CD4-positive, alpha-beta T cell (primary cell): ENCODE measurements at regions not wholly inside any gene's neighbourhood (a gene's known extent, or its start where the extent isn't known, plus 50 kb on each side); places are given as distances from the start of the nearest gene placed in this dataset.
"Not testable (repeated sequence)": the region's sequence is repeated elsewhere in the genome, so short reads cannot be mapped to it uniquely, and the experiment has no call there.

Experiments used
- ATAC-seq: fragments of 200-7000 bp; cut with Tn5 transposase; one replicate; pipeline ENCODE4 v1.10.0; 2022; ENCODE audit warnings: mild to moderate bottlenecking; ENCODE audit not compliant: poor library complexity
- CTCF ChIA-PET: fragments of 350-600 bp; sonication (Branson Sonifier 250); formaldehyde crosslinking; loops from one replicate; lab custom pipeline; 2021; ENCODE audit warnings: antibody characterized with exemption, inconsistent platforms; lab: Charles Lee
- POLR2A ChIA-PET: fragments of 350-600 bp; sonication (Branson Sonifier 250); formaldehyde crosslinking; loops from one replicate; lab custom pipeline; 2021; ENCODE audit warnings: antibody characterized with exemption, inconsistent platforms; lab: Charles Lee
- DNase-seq, 14 experiments: peaks; one replicate each; pipeline ENCODE4 v3.0.0-alpha.2; 2013 to 2020; ENCODE audit warnings: mixed read lengths in 2 of 14
- H3K27ac ChIP-seq, 2 donors: one replicate each; pipeline versions ENCODE4 v1.5.1 to v1.7.0; 2013; ENCODE audit warnings: low read length in 2 of 2, low read depth in 1 of 2, mild to moderate bottlenecking in 1 of 2
- H3K27me3 ChIP-seq, 2 experiments: 1 replicate in 1 of 2; 2 replicates in 1 of 2; pipeline versions ENCODE4 v1.6.1 to v1.7.0; 2013; ENCODE audit warnings: low read length in 2 of 2, control low read depth in 1 of 2, mild to moderate bottlenecking in 1 of 2, moderate library complexity in 1 of 2; ENCODE audit not compliant: insufficient read depth in 2 of 2, control insufficient read depth in 1 of 2
- H3K36me3 ChIP-seq: one replicate; pipeline ENCODE4 v1.6.1; 2013; ENCODE audit warnings: low read length, control low read depth; ENCODE audit not compliant: insufficient read depth
- H3K4me1 ChIP-seq: one replicate; pipeline ENCODE4 v1.6.1; 2013; ENCODE audit warnings: low read length, control low read depth; ENCODE audit not compliant: insufficient read depth
- H3K4me3 ChIP-seq: one replicate; pipeline ENCODE4 v1.5.1; 2013; ENCODE audit warnings: mild to moderate bottlenecking, low read length, moderate library complexity
- H3K9me3 ChIP-seq, 2 experiments: 1 replicate in 1 of 2; 2 replicates in 1 of 2; pipeline versions ENCODE4 v1.6.1 to v1.7.0; 2013; ENCODE audit warnings: low read length in 2 of 2, mild to moderate bottlenecking in 2 of 2, control low read depth in 1 of 2, moderate library complexity in 1 of 2; ENCODE audit not compliant: control insufficient read depth in 1 of 2, insufficient read depth in 1 of 2
- H3K27ac Mint-ChIP-seq: one replicate; pipeline ENCODE4 v1.8.0; 2020; ENCODE audit warnings: mixed read lengths
- H3K27me3 Mint-ChIP-seq: one replicate; pipeline ENCODE4 v1.8.0; 2021; ENCODE audit warnings: mixed read lengths
- H3K36me3 Mint-ChIP-seq: one replicate; pipeline ENCODE4 v1.8.0; 2021; ENCODE audit warnings: low read depth, mixed read lengths
- H3K4me1 Mint-ChIP-seq: one replicate; pipeline ENCODE4 v1.8.0; 2021; ENCODE audit warnings: low read depth, mixed read lengths
- H3K4me3 Mint-ChIP-seq: one replicate; pipeline ENCODE4 v1.8.0; 2020; ENCODE audit warnings: mild to moderate bottlenecking, mixed read lengths
- H3K9me3 Mint-ChIP-seq: one replicate; pipeline ENCODE4 v1.8.0; 2020; ENCODE audit warnings: mixed read lengths
- intact Hi-C, 2 experiments: fragments of 100-400 bp; cut with DNase I in 1 of 2; cut with micrococcal nuclease in 1 of 2; formaldehyde crosslinking; loops; one replicate each; pipeline versions ENCODE4 v1.15.1 to v1.9.0; 2023 to 2025; cut with DNase I, micrococcal nuclease

DNA sequence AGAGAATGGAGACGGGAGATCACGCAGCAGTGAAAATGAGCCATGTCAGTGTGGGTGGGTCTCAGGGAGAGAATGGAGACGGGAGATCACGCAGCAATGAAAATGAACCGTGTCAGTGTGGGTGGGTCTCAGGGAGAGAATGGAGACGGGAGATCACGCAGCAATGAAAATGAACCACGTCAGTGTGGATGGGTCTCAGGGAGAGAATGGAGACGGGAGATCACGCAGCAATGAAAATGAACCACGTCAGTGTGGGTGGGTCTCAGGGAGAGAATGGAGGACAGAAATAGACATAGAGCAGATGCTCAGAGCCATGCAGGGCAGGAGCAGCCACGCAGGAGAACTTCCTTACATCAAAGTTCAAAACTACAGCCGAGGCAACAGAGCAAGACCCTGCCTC is 89.8 kb upstream of the LPCAT1 start:
- POLR2A ChIA-PET: not testable (repeated sequence)

DNA sequence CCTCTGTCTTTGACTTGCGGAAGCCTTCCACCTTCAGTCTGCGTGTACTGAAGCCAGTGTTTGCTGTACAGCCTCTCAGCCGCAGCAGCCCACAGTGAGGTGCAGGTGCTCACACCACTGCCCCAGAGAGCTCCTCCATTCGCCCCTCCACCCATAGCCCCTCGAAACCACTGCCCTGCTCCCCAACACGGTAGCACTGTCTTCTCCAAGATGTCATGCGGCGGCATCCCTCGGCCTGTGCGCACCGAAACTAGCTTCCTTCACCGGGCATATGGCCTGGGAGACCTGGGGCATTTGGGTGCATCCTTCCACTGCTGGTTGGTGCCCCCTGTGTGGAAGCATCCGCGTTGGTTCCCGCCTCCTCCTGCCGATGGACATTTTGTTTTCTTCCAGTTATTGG is 86.8 kb upstream of the LPCAT1 start:
- H3K27ac ChIP-seq, H3K4me1 ChIP-seq, DNase-seq, H3K36me3 Mint-ChIP-seq, H3K27me3 Mint-ChIP-seq, H3K4me3 Mint-ChIP-seq, H3K27me3 ChIP-seq, H3K36me3 ChIP-seq, ATAC-seq, H3K27ac Mint-ChIP-seq, H3K9me3 Mint-ChIP-seq, intact Hi-C loops, H3K9me3 ChIP-seq, POLR2A ChIA-PET, CTCF ChIA-PET, H3K4me3 ChIP-seq: not testable (repeated sequence)
- peaks cover 24% of the 10 kb centered on the region for H3K4me1 Mint-ChIP-seq

More for the DNA sequence above, 89.8 kb upstream of the LPCAT1 start:
- H3K4me1 ChIP-seq, DNase-seq, H3K27me3 Mint-ChIP-seq, CTCF ChIA-PET, H3K4me1 Mint-ChIP-seq, H3K27ac ChIP-seq, H3K4me3 ChIP-seq, intact Hi-C loops, H3K9me3 Mint-ChIP-seq, H3K27ac Mint-ChIP-seq, H3K9me3 ChIP-seq, H3K4me3 Mint-ChIP-seq, H3K36me3 ChIP-seq, ATAC-seq, H3K27me3 ChIP-seq: not testable (repeated sequence)
- H3K36me3 Mint-ChIP-seq: peaks cover 35% of the 10 kb centered on the region

DNA sequence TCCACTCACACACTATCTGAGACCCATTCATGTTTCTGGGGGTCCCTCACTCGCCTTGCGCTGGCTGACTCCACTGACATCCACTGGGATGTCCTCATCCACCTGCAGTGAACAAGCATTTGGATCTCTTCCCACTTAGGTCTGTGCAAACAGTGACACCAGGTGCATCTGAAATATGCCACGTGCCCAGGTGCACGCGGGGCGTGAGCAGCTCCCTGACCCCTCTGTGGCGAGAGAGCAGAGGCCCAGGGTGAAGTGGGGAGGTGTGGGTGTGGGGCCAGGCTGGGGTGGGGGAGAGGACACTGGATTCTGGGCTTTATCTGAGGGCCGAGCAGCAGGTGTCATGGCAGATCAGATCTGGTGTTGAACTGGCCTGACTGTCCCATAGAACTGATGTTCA is 85.4 kb upstream of the LPCAT1 start:
- peak overlapping the region; percentile 58 for H3K4me3 Mint-ChIP-seq
- H3K9me3 ChIP-seq, H3K4me1 ChIP-seq, H3K36me3 ChIP-seq, H3K9me3 Mint-ChIP-seq, H3K36me3 Mint-ChIP-seq, H3K27ac ChIP-seq, H3K27me3 ChIP-seq, ATAC-seq, H3K27me3 Mint-ChIP-seq, intact Hi-C loops, H3K4me3 ChIP-seq, H3K27ac Mint-ChIP-seq, DNase-seq, POLR2A ChIA-PET, CTCF ChIA-PET: not testable (repeated sequence)
- peaks cover 24% of the 10 kb centered on the region for H3K4me1 Mint-ChIP-seq

DNA sequence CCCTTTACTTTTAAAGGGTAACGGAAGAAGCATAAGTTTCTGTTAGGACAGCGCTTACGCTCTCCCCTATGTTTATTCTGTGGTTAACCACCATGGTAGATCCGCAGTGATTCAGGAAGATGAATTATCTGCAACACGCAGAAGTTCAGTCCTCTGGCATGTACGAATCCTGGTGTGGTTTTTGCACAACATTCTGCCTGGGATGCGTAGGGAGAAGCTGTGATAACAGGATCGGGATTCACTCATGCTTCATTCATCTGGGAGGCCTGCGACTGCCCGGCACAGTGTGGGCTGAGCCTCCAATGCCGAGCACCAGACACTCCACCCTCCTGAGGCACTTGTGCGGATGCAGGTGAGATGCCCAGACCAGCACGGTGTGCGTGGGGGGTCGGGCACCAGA is 84.6 kb upstream of the LPCAT1 start:
- peak overlapping the region; percentile 20 for H3K4me3 Mint-ChIP-seq
- not testable (repeated sequence) for H3K36me3 ChIP-seq

DNA sequence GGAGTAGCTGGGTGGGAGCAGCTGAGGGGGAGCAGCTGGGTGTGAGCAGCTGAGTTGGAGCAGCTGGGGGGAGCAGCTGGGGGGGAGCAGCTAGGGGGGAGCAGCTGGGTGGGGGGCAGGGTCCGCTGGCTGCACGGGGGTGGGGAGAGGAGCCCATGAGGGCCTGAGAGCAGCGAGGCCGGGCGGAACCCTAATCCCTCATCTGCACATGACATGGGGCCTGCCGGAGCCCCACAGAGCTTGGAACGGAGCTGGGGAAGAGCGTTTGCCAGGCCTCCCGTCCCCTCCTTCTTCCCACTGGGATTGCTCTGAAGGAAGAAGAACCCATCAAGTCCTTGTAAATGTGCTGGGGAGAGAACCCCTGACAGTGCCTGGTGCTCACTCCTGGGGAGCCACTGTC is 83.2 kb upstream of the LPCAT1 start:
- intact Hi-C loops, ATAC-seq, H3K36me3 Mint-ChIP-seq, H3K27me3 ChIP-seq, H3K27ac ChIP-seq, H3K27me3 Mint-ChIP-seq, H3K4me3 ChIP-seq, H3K9me3 Mint-ChIP-seq, H3K9me3 ChIP-seq, H3K4me1 ChIP-seq, CTCF ChIA-PET, H3K4me3 Mint-ChIP-seq, H3K27ac Mint-ChIP-seq, H3K36me3 ChIP-seq, POLR2A ChIA-PET, DNase-seq: not testable (repeated sequence)
- H3K4me1 Mint-ChIP-seq: peaks cover 24% of the 10 kb centered on the region

More for the DNA sequence above, 84.6 kb upstream of the LPCAT1 start:
- DNase-seq (peak in 4 of 14 experiments; percentile 14 to 43 (median 32)), ATAC-seq (peak; percentile 73)
- H3K27ac Mint-ChIP-seq, POLR2A ChIA-PET, H3K4me1 ChIP-seq, H3K27me3 ChIP-seq, CTCF ChIA-PET, H3K4me3 ChIP-seq, intact Hi-C loops, H3K9me3 ChIP-seq, H3K36me3 Mint-ChIP-seq, H3K27me3 Mint-ChIP-seq, H3K9me3 Mint-ChIP-seq, H3K27ac ChIP-seq: not testable (repeated sequence)
- peaks cover 24% of the 10 kb centered on the region for H3K4me1 Mint-ChIP-seq

DNA sequence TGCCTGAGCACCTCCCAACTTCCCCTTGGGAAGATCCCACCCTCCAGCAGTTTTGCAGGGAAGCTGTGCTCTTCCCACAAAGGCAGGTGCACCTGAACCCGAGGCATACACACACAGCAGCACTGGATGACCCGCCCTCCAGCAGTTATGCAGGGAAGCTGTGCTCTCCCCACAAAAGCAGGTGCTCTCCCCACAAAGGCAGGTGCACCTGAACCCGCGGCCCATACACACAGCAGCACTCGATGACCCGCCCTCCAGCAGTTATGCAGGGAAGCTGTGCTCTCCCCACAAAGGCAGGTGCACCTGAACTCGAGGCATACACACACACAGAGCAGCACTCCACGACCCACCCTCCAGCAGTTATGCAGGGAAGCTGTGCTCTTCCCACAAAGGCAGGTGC is 80.2 kb upstream of the LPCAT1 start:
- H3K27me3 Mint-ChIP-seq, H3K9me3 Mint-ChIP-seq, H3K36me3 Mint-ChIP-seq, H3K4me1 ChIP-seq, POLR2A ChIA-PET, ATAC-seq, intact Hi-C loops, DNase-seq, H3K27ac ChIP-seq, H3K27ac Mint-ChIP-seq, H3K27me3 ChIP-seq, H3K4me3 ChIP-seq, H3K4me3 Mint-ChIP-seq, CTCF ChIA-PET, H3K36me3 ChIP-seq, H3K9me3 ChIP-seq: not testable (repeated sequence)
- peaks cover 18% of the 10 kb centered on the region for H3K4me1 Mint-ChIP-seq

DNA sequence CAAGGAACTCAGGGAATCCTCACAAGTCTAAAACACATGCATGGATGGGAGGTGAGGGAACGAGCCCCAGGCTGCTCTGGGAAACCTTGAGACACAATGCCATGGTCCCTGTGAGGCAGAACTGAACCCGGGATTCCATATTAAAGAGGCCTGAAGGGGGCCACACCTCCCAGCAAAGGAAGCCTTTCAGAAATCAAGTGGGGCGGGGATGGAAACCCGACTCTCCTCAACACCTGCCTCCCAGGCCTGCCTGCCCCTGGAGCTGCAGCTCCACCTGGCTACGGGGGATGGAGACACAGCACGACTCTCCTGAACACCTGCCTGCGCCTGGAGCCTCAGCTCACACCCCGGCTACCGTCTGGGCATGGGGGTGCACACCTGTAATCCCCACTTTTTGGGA is 77.8 kb upstream of the LPCAT1 start:
- H3K27me3 Mint-ChIP-seq, intact Hi-C loops, DNase-seq, H3K9me3 ChIP-seq, H3K27me3 ChIP-seq, H3K27ac Mint-ChIP-seq, H3K9me3 Mint-ChIP-seq, CTCF ChIA-PET, H3K27ac ChIP-seq, H3K4me3 ChIP-seq, H3K4me3 Mint-ChIP-seq, H3K36me3 ChIP-seq, ATAC-seq, H3K4me1 ChIP-seq, H3K4me1 Mint-ChIP-seq, POLR2A ChIA-PET: not testable (repeated sequence)
- peaks cover 14% of the 10 kb centered on the region for H3K36me3 Mint-ChIP-seq
